Occipital lobe (tissue), 1 donor: ENCODE measurements at regions not wholly inside any gene's neighbourhood (a gene's known extent, or its start where the extent isn't known, plus 50 kb on each side); places are given as distances from the start of the nearest gene placed in this dataset.
"Not testable (repeated sequence)": the region's sequence is repeated elsewhere in the genome, so short reads cannot be mapped to it uniquely, and the experiment has no call there.

Source experiments
- DNase-seq: peaks from one replicate; lab custom pipeline; 2025; lab: John Stamatoyannopoulos, UW

GRCh38 chr6:11486959-11487358 lies 50.6 kb upstream of the TMEM170B start:
- no peak for DNase-seq

DNA sequence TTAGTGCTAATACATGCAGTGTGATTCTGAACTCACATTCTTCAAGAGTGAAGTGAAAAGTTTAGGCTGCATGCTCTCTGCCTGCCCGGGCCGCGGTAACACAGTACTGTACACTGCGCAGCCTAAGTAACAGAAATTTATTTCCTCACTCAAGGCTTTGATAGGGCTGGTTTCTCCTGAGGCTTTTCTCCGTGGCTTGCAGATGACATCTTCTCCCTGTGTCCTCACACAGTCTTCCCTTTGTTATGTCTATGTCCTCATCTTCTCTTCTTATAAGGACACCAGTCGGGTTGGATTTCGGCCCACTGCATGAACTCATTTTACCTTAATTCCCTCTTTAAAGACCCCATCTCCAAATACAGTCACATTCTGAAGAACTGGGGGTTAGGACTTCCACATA lies 51.1 kb upstream of the TMEM170B start:
- DNase-seq = no peak

DNA sequence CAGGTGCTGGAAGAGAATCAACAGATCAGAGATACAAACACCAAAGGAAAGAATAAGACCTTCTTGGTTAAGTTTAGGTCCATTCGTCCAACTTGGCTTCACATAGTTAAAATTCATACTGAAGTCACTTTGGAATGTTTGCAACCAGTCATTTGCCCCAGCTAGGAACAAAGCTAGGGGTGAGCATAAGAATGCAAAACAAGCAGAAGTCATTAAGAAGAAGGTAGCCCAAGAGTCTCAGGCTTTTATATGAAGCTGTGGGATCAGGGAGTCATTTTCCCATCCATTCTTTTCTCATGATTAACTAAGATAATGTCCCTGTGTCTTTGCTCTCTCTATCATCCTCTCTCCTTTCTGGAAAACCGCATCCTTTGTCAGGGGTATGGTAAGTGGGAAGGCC lies 51.5 kb upstream of the TMEM170B start:
- no peak for DNase-seq

- DNase-seq = no peak
These were observed 52.3 kb upstream of the TMEM170B start for GRCh38 chr6:11485271-11485670.

DNA sequence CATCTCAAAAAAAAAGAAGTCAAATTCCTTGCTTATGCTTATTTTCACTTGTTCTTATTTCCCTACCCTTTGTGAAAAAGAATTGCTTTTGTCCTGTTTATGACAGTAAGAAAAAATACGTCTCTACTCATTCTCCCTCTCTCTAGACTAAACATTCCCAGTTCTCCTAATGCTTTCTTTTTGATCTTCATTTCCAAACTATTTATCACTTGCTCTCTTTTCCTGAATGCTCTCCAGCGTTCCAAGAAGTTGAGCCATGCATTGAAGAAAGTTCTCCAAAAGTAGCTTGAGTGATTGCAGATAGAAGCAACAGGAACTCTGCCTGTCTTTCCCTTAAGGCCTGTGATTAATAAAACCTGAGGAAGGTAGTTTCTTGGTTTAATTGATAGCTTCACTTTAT lies 53.1 kb upstream of the TMEM170B start:
- no peak for DNase-seq

DNA sequence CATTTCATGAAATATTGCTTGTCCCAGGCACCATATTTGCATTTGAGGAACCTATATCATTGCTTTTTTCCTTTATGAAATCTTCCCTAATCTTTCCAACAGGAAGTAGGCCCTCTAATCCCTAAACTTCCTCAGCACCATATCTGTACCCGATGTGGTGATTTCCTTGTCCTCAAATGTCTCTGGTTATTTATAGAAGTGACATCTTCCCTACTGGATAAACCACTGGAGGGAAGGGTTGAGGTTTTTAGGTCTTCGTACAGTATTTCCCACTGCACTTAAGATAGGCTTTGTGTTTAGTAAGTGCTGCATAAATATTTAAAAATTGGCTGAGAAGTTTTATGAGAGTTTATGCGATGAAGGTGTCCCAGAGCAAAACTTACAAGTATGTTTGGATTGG lies 54.9 kb upstream of the TMEM170B start:
- no peak for DNase-seq

- no peak for DNase-seq
These were observed 57.0 kb upstream of the TMEM170B start for GRCh38 chr6:11480541-11480940.

DNA sequence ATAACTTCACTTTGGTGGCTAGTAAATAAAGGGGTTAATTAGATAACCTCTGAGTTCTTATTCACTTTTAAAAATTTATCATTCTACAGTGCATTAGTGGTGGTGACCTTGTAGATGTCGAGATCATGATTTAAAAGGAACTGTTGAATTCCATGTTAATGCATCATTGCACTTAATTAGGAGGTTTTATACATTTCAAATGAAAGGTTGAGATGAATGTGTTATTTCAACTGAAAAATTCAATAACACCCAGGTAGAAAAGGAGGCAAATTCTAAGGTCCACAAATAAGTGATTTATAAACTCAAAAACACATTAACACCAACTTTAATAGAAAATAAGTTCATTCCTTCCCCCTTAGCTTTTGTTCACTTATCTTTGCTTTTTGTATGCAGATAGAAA lies 58.3 kb upstream of the TMEM170B start:
- no peak for DNase-seq

DNA sequence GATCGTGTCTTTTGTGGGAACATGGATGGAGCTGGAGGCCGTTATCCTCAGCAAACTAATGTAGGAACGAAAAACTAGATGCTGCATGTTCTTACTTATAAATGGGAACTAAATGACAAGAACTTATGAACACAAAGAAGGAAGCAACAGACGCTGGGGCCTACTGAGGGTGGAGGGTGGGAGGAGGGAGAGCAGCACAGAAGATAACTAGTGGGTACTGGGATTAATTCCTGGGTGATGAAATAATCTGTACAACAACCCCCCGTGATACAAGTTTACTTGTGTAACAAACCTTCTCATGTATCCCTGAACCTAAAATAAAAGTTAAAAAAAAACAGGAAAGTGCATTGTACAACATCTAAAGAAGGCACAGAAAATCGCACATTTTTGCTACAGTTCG lies 59.0 kb upstream of the TMEM170B start:
- no peak for DNase-seq

DNA sequence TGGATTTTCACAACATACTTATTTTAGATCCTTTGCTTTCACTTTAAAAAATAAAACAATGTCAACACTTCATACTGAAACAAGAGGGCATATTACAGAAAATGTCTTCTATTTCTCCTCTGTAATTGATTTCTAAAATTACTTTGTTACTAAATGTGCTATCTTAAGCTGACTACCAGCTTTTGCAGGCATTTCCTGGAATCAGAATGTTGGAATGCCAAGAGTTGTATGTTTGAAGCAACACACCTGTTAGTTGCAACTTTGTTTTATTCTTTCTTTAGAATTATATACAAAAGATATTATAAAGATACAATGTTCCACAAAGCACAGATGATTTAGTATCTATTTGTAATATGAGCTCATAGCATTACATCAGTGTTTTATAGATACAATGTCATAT lies 62.5 kb upstream of the TMEM170B start:
- DNase-seq = no peak

DNA sequence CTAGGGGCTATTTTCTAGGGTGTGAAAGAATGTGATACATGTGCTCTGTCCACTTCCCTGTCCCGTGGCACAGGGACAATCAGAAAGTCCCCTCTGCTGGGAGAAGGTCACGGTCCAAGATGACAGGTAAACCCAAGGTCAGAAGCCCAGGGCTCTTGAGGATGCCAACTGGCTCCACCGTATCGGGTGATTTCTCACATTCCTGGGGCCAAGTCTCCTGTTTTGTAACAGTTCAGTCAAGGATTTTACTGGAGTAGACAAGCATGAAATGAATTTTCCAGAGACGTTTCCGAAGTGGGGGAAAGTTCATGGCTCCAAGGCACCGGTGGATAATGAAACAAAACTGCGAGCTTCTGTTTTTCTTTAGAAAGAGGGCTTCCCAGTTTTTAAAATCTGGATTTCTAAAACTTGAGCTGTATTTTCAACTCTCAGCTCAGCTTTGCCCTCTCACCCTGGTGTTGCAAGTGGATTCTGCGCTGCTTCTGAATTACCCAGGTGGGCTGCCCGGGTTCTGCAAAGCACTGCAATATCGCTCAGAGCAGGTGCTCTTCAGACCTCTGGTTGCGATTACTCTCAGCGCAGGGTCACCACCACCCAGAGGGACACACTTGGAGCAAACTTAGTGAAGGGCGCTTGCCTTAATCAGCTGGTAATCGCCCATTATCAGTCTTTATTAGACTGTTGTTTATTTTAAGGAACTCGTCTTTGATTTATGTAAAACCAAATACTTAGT lies 64.4 kb upstream of the TMEM170B start:
- no peak for DNase-seq

DNA sequence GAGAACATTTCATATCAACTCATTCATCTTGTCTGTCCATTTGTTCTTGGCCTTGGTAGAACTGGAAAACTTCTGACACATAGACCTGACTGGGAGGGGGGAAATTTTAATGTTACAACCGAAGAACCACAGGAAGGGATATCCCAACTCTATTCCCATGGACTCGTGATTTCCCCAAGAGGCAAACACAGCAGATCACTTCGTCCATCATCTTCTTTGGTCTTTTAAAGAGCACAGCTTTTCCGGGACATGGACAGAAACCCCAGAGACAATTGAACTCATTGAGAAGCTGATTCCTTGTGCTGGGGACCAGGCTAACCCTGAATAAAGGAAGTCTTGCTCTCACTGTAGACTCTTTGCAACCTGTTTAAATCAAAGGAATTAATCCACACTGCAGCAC lies 66.3 kb upstream of the TMEM170B start:
- DNase-seq = no peak

DNA sequence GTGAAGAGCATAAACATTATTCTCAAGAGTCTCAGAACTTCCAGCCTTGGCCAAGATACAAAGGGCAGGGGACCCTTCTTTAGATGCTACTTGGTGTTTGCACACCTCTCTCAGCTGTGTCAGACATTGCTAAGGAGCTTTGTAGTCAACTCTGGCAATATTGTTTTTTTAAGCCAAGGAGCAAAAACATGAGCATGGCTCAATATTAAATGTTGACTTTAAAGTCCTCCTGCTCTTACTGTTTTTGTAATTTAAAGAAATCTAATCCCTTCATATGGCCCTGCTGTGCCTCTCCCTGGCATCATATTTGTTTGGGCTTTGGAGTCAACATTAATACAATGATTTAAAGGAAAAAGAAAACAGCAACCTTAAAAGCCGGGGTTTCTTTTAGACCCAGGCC lies 67.9 kb upstream of the TMEM170B start:
- DNase-seq = no peak

- DNase-seq = not testable (repeated sequence)
These were observed 69.3 kb upstream of the TMEM170B start for GRCh38 chr6:11468271-11468670.

- DNase-seq = no peak
These were observed 70.2 kb upstream of the TMEM170B start for GRCh38 chr6:11467364-11467763.

DNA sequence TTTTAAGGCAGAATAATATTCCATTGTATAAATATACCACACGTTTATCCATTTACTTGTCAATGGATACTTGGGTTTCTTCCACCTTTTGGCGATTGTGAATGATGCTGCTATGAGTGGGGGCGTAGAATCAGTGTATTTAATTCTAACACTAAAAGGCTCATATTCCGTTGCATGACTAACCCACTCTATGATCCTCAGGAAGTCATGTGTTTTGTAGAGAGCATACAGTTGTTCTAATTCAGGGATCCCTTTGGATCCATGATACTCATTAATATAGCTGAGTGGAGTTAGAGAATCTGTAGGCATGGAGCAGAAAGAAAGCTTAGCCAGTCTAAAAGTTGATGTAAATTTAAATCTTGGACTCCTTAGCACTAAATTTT lies 74.2 kb upstream of the TMEM170B start:
- DNase-seq = no peak

- DNase-seq = no peak
These were observed 74.7 kb upstream of the TMEM170B start for GRCh38 chr6:11462742-11463397.

- DNase-seq = no peak
These were observed 76.5 kb upstream of the TMEM170B start for GRCh38 chr6:11460837-11461661.

- no peak for DNase-seq
These were observed 77.4 kb upstream of the TMEM170B start for GRCh38 chr6:11460001-11460668.

GRCh38 chr6:11459079-11459610 lies 78.4 kb upstream of the TMEM170B start:
- no peak for DNase-seq

GRCh38 chr6:11458509-11458908 lies 79.0 kb upstream of the TMEM170B start:
- DNase-seq = no peak

DNA sequence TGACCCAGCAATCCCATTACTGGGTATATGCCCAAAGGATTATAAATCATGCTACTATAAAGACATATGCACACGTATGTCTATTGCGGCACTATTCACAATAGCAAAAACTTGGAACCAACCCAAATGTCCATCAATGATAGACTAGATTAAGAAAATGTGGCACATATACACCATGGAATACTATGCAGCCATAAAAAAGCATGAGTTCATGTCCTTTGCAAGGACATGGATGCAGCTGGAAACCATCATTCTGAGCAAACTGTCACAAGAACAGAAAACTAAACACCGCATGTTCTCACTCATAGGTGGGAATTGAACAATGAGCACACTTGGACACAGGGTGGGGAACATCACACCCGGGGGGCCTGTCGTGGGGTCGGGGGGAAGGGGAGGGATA lies 80.1 kb upstream of the TMEM170B start:
- not testable (repeated sequence) for DNase-seq
